ENCODE measurements at regions not wholly inside any gene's neighbourhood (a gene's known extent, or its start where the extent isn't known, plus 50 kb on each side); places are given as distances from the start of the nearest gene placed in this dataset.
"Not testable (repeated sequence)": the region's sequence is repeated elsewhere in the genome, so short reads cannot be mapped to it uniquely, and the experiment has no call there.

- no peak for TF ChIP-seq CTCF (IDR thresholded peaks at IDR 0.05; ENCODE audit: control extremely low read depth, extremely low read depth, low read depth, missing control alignments)
- POLR2A ChIA-PET, result no interaction called here
- CTCF ChIA-PET, result interaction anchor here (1.0 to 1.1 kb wide), 2 partner anchors 11 to 12 kb away, joined by 3 read pairs; no protein-coding TSS in a partner anchor
- no peak for DNase-seq (ENCODE audit: extremely low spot score)
Measured at GRCh38 chr3:105145511-105145910, 221.2 kb upstream of the ALCAM start.

DNA sequence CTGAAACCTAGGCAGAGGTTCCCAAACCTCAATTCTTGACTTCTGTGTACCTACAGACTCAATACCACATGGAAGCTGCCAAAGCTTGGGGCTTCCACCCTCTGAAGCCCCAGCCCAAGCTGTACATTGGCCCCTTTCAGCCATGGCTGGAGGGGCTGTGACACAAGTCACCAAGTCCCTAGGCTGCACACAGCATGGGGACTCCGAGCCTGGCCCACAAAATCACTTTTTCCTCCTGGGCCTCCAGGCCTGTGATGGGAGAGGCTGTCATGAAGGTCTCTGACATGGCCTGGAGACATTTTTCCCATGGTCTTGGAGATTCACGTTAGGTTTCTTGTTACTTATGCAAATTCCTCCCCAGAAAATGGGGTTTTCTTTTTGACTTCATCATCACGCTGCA lies 217.5 kb upstream of the ALCAM start:
- DNase-seq (ENCODE audit: extremely low spot score); CTCF ChIA-PET; POLR2A ChIA-PET: not testable (repeated sequence)

GRCh38 chr3:105152987-105153386 lies 213.7 kb upstream of the ALCAM start:
- POLR2A ChIA-PET, result no interaction called here
- no peak for DNase-seq (ENCODE audit: extremely low spot score)
- CTCF ChIA-PET, result interaction anchor here (1.2 kb wide), 1 partner anchor 41 kb away, joined by 3 read pairs; no protein-coding TSS in a partner anchor
- no peak for TF ChIP-seq CTCF (IDR thresholded peaks at IDR 0.05; ENCODE audit: control extremely low read depth, extremely low read depth, low read depth, missing control alignments)

DNA sequence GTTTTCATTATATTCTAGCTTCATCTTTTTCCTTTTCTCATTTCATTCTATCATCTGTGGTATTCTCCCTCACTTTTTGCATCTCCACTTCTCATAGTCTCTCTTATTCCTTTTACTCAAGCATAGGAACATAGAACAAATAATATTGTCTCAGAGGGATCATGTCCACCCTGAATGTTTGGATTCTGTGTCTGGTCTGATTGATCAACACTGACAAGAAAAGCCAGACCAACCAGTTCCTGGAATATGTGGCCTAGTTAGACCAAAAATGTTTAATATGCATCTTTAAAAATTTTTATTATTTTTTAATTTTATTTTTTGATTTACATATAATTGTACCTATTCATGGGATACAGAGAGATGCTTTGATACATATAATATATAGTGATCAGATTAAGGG lies 212.0 kb upstream of the ALCAM start:
- POLR2A ChIA-PET, result no interaction called here
- DNase-seq (ENCODE audit: extremely low spot score), result no peak
- TF ChIP-seq CTCF (IDR thresholded peaks at IDR 0.05; ENCODE audit: control extremely low read depth, extremely low read depth, low read depth, missing control alignments), result no peak
- CTCF ChIA-PET, result no interaction called here

DNA sequence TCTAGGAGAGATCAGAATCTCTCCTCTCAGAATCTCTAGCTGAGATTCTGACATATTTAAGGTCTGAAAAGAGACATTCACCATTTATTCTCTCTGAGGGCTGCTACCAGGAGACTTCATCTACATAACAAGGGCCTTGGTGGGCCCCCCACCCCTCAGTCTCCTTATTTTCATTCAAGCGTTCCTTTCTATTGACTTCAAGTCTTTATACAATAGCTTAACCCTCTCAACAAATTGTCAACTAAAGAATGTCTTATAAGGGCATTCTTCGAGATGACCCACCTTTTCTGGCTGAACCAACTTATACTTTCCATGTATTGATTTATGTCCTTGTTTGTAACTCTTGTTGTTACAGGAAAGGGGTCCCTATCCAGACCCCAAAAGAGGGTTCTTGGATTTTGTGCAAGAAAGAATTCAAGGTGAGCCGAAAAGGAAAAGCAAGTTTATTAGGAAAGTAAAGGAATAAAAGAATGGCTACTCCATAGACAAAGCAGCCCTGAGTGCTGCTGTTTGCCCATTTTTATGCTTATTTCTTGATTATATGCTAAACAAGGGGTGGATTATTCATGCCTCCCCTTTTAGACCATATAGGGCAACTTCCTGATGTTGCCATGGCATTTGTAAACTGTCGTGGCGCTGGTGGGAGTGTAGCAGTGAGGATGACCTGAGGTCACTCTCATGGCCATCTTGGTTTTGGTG lies 209.5 kb upstream of the ALCAM start:
- ChIA-PET POLR2A (no interaction called here), CTCF (interaction anchor here (1.0 kb wide), 1 partner anchor 12 kb away, joined by 3 read pairs; no protein-coding TSS in a partner anchor)
- no peak for DNase-seq (ENCODE audit: extremely low spot score)
- no peak for TF ChIP-seq CTCF (IDR thresholded peaks at IDR 0.05; ENCODE audit: control extremely low read depth, extremely low read depth, low read depth, missing control alignments)

DNA sequence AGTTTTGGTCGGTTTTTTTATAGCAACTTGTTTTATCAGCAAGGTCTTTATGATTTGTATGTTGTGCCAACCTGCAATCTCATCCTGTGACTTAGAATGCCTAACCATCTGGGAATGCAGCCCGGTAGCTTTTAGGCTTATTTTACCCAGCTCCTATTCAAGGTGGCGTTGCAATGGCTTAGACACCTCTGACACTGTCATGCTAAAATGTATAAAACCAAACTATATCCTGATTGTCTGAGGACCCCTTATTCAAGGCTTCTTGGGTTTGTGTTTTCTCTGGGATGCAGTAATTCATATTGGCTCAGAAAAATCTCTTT lies 209.0 kb upstream of the ALCAM start:
- no peak for DNase-seq (ENCODE audit: extremely low spot score)
- POLR2A ChIA-PET, result no interaction called here
- TF ChIP-seq CTCF (IDR thresholded peaks at IDR 0.05; ENCODE audit: control extremely low read depth, extremely low read depth, low read depth, missing control alignments), result no peak
- CTCF ChIA-PET, result interaction anchor here (1.1 kb wide), 1 partner anchor 14 kb away, joined by 4 read pairs; no protein-coding TSS in a partner anchor

DNA sequence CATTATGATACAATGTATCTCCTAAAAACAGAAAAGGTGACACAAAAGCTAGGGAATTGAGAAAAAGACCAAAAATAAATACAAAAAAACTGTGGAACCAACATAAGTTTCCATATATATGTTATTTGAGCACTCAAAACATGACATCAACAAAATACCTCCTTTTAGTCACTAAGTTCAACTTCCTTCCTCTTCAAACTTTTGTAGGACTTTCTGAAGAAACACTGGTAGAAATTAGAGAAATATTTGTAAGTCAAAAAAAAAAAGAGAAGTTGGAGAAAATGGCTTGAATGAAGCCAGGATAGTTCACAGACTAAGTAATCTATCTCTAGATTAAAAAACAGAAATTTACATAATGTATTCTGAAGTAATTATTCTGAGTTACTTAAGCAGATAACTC lies 208.4 kb upstream of the ALCAM start:
- no peak for DNase-seq (ENCODE audit: extremely low spot score)
- CTCF ChIA-PET, result interaction anchor here (1.1 kb wide), 1 partner anchor 14 kb away, joined by 4 read pairs; no protein-coding TSS in a partner anchor

More for the DNA sequence above, 208.4 kb upstream of the ALCAM start:
- no peak for TF ChIP-seq CTCF (IDR thresholded peaks at IDR 0.05; ENCODE audit: control extremely low read depth, extremely low read depth, low read depth, missing control alignments)
- POLR2A ChIA-PET, result no interaction called here

Measured in GM10248 (cell line).